ENCODE measurements at regions not wholly inside any gene's neighbourhood (a gene's known extent, or its start where the extent isn't known, plus 50 kb on each side); places are given as distances from the start of the nearest gene placed in this dataset.

GRCh38 chr6:164130585-164130984 is 716.1 kb downstream of the QKI start:
- no peak for FAIRE-seq

- FAIRE-seq, result no peak
These were observed 715.6 kb downstream of the QKI start for GRCh38 chr6:164130151-164130550.

GRCh38 chr6:164129218-164129617 is 714.7 kb downstream of the QKI start:
- FAIRE-seq, result no peak

- FAIRE-seq, result no peak
These were observed 713.6 kb downstream of the QKI start for GRCh38 chr6:164128101-164128500.

- no peak for FAIRE-seq
These were observed 710.5 kb downstream of the QKI start for GRCh38 chr6:164124986-164125385.

GRCh38 chr6:164124473-164124872 is 710.0 kb downstream of the QKI start:
- no peak for FAIRE-seq

GRCh38 chr6:164122109-164122508 is 707.6 kb downstream of the QKI start:
- no peak for FAIRE-seq

GRCh38 chr6:164121527-164121926 is 707.0 kb downstream of the QKI start:
- no peak for FAIRE-seq

GRCh38 chr6:164114651-164115050 is 700.1 kb downstream of the QKI start:
- no peak for FAIRE-seq

- no peak for FAIRE-seq
These were observed 699.5 kb downstream of the QKI start for GRCh38 chr6:164114051-164114450.

- FAIRE-seq, result no peak
These were observed 699.1 kb downstream of the QKI start for GRCh38 chr6:164113637-164114036.

- FAIRE-seq, result no peak
These were observed 695.2 kb downstream of the QKI start for GRCh38 chr6:164109770-164110140.

GRCh38 chr6:164108869-164109769 is 694.6 kb downstream of the QKI start:
- no peak for FAIRE-seq

- FAIRE-seq, result no peak
These were observed 693.6 kb downstream of the QKI start for GRCh38 chr6:164108092-164108491.

GRCh38 chr6:164107297-164107995 is 692.9 kb downstream of the QKI start:
- no peak for FAIRE-seq

GRCh38 chr6:164106345-164106769 is 691.8 kb downstream of the QKI start:
- no peak for FAIRE-seq

- no peak for FAIRE-seq
These were observed 691.2 kb downstream of the QKI start for GRCh38 chr6:164105705-164106104.

- FAIRE-seq, result no peak
These were observed 689.9 kb downstream of the QKI start for GRCh38 chr6:164104432-164104831.

GRCh38 chr6:164102693-164103092 is 688.2 kb downstream of the QKI start:
- no peak for FAIRE-seq

- no peak for FAIRE-seq
These were observed 687.3 kb downstream of the QKI start for GRCh38 chr6:164101859-164102258.

GRCh38 chr6:164099269-164099865 is 684.8 kb downstream of the QKI start:
- FAIRE-seq, result no peak

- FAIRE-seq, result no peak
These were observed 684.3 kb downstream of the QKI start for GRCh38 chr6:164098857-164099267.

GRCh38 chr6:164097551-164098398 is 683.3 kb downstream of the QKI start:
- FAIRE-seq, result no peak

All from G401.6 (cell line).